Liver (tissue), 8 donors: ENCODE measurements at regions not wholly inside any gene's neighbourhood (a gene's known extent, or its start where the extent isn't known, plus 50 kb on each side); places are given as distances from the start of the nearest gene placed in this dataset.

Source experiments
- DNase-seq: peaks from one replicate; pipeline ENCODE4 v3.0.0-alpha.2; 2017; ENCODE audit warnings: low spot score
- H3K27ac ChIP-seq, 2 donors: one replicate each; pipeline ENCODE4 v1.7.0; 2013; ENCODE audit warnings: inconsistent platforms in 2 of 2, low read length in 2 of 2, control low read depth in 1 of 2, low read depth in 1 of 2, mild to moderate bottlenecking in 1 of 2
- H3K27me3 ChIP-seq, 4 donors: one replicate each; pipeline versions ENCODE4 v1.6.1 to v1.7.0; 2013; ENCODE audit warnings: low read length in 3 of 4, inconsistent platforms in 1 of 4, mild to moderate bottlenecking in 1 of 4, moderate library complexity in 1 of 4; ENCODE audit not compliant: control insufficient read depth in 4 of 4, insufficient read depth in 4 of 4
- H3K36me3 ChIP-seq, 4 donors: one replicate each; pipeline versions ENCODE4 v1.6.1 to v1.7.0; 2013; ENCODE audit warnings: low read length in 3 of 4, mild to moderate bottlenecking in 3 of 4, low read depth in 1 of 4, moderate library complexity in 1 of 4; ENCODE audit not compliant: control insufficient read depth in 4 of 4, insufficient read depth in 3 of 4
- H3K4me1 ChIP-seq, 4 donors: one replicate each; pipeline versions ENCODE4 v1.6.1 to v1.7.0; 2013; ENCODE audit warnings: low read length in 3 of 4, mild to moderate bottlenecking in 3 of 4, moderate library complexity in 1 of 4; ENCODE audit not compliant: control insufficient read depth in 4 of 4, insufficient read depth in 4 of 4
- H3K4me3 ChIP-seq, 3 donors: one replicate each; pipeline versions ENCODE4 v1.6.1 to v1.7.0; 2013; ENCODE audit warnings: low read length in 3 of 3, control low read depth in 1 of 3, low read depth in 1 of 3, mild to moderate bottlenecking in 1 of 3
- H3K9ac ChIP-seq, 2 donors: one replicate each; pipeline ENCODE4 v1.7.0; 2013; ENCODE audit warnings: low read length in 2 of 2, mild to moderate bottlenecking in 2 of 2, moderate library complexity in 2 of 2, control low read depth in 1 of 2, low read depth in 1 of 2
- H3K9me3 ChIP-seq, 4 donors: one replicate each; pipeline versions ENCODE4 v1.6.1 to v1.7.0; 2013; ENCODE audit warnings: low read length in 3 of 4; ENCODE audit not compliant: control insufficient read depth in 4 of 4
- EGR1 ChIP-seq, 2 donors: IDR thresholded peaks; 2 replicates each; pipeline ENCODE4 v1.6.1; 2016 to 2018; ENCODE audit warnings: antibody characterized with exemption in 2 of 2, low read depth in 2 of 2
- FOXA2 ChIP-seq: IDR thresholded peaks from 2 replicates; pipeline ENCODE4 v1.6.1; 2016; ENCODE audit warnings: antibody characterized with exemption
- GABPA ChIP-seq, 2 donors: IDR thresholded peaks in 1 of 2; conservative IDR thresholded peaks in 1 of 2; 2 replicates each; pipeline ENCODE4 v1.6.1; 2016; ENCODE audit warnings: antibody characterized with exemption in 2 of 2, mild to moderate bottlenecking in 1 of 2, moderate library complexity in 1 of 2
- HNF4A ChIP-seq, 2 donors: conservative IDR thresholded peaks; 2 replicates each; pipeline ENCODE4 v1.6.1; 2016; ENCODE audit warnings: antibody characterized with exemption in 2 of 2, mild to moderate bottlenecking in 2 of 2
- HNF4G ChIP-seq: IDR thresholded peaks from 2 replicates; pipeline ENCODE4 v1.6.1; 2016; ENCODE audit warnings: antibody characterized with exemption
- JUND ChIP-seq, 2 donors: IDR thresholded peaks; 2 replicates each; pipeline ENCODE4 v1.6.1; 2016; ENCODE audit warnings: antibody characterized with exemption in 2 of 2
- RAD21 ChIP-seq, 2 donors: IDR thresholded peaks; 2 replicates each; pipeline ENCODE4 v1.6.1; 2016; ENCODE audit warnings: antibody characterized with exemption in 2 of 2, mild to moderate bottlenecking in 2 of 2
- RXRA ChIP-seq, 2 donors: IDR thresholded peaks; 2 replicates each; pipeline ENCODE4 v1.6.1; 2017 to 2018; ENCODE audit warnings: antibody characterized with exemption in 2 of 2, mild to moderate bottlenecking in 1 of 2
- TAF1 ChIP-seq: conservative IDR thresholded peaks from 2 replicates; pipeline ENCODE4 v1.6.1; 2016; ENCODE audit warnings: antibody characterized with exemption, mild to moderate bottlenecking
- WGBS: extraction: QIAGEN DNeasy Blood & Tissue Kit; methylation state at CpG from one replicate; pipeline ENCODE4 v1.1.7; 2013; 5-methylcytosine and 5-hydroxymethylcytosine counted together
- TF ChIP-seq, protein P1 (sequence below): IDR thresholded peaks from 2 replicates; pipeline ENCODE4 v1.6.1; 2016; ENCODE audit warnings: antibody characterized with exemption
- TF ChIP-seq, protein P2 (sequence below): IDR thresholded peaks from 2 replicates; pipeline ENCODE4 v1.6.1; 2016; ENCODE audit warnings: antibody characterized with exemption
- TF ChIP-seq, protein P3 (sequence below): IDR thresholded peaks from 2 replicates; pipeline ENCODE4 v1.6.1; 2016; ENCODE audit warnings: antibody characterized with exemption
- TF ChIP-seq, protein P4 (sequence below): fragments of 150-350 bp; IDR thresholded peaks from 2 replicates; pipeline ENCODE4 v1.5.1; 2017; ENCODE audit warnings: improper control_type of control experiment, low read depth, low read length; ENCODE audit not compliant: missing input control
- TF ChIP-seq, protein P5 (sequence below): IDR thresholded peaks from 2 replicates; pipeline ENCODE4 v1.6.1; 2016; ENCODE audit warnings: antibody characterized with exemption, mild to moderate bottlenecking
- donor health status: healthy.
- donor health status: healthy.
- donor health status: healthy.
- donor health status: healthy.
- donor health status: healthy.

DNA sequence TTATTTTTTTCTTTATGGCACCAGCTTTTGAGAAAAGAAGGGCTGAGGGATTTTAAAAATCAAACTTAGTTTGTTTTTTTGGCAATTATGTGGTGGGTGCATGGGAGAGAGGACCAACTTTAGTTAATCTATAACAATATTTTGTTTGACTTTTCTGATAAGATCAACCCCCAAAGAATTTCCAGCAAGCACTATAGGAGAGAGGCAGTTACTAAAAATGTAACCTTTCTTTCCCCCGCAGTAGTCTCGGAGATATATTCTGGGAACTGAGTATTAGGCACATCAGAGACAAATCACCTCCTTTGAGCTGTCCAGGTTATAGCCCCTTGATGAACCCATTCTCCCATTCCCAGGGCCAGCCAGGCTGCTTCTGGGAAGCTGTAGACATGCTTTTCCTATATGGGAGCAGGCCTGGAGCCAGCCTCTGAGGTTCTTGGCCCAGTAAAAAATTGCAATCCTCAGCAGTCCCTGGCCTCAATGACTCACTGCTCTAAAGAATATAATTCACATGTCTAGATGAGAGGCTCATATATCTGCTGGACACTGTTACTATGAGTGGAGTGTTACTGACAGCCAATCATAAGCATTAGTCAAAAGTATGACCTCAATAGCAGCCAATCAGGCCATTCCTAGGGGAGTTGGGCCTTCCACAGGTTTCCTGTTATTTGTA is 138.3 kb upstream of the AGBL1 start:
- no peak overlapping the region for H3K4me3 ChIP-seq
- WGBS = 50% methylated on average over 2 of the region's 2 CpGs
- TF ChIP-seq GABPA (IDR thresholded peaks at IDR 0.05 in 1 of 2, conservative IDR thresholded peaks at IDR 0.05 in 1 of 2) (no peak), HNF4G (no peak), TAF1 (no peak), RXRA (IDR thresholded peaks at IDR 0.05) (no peak), HNF4A (conservative IDR thresholded peaks at IDR 0.05) (no peak), EGR1 (IDR thresholded peaks at IDR 0.05; ENCODE audit: low read depth in 2 of 2) (no peak), RAD21 (IDR thresholded peaks at IDR 0.05) (no peak), FOXA2 (no peak)
- TF ChIP-seq, protein P1, sequence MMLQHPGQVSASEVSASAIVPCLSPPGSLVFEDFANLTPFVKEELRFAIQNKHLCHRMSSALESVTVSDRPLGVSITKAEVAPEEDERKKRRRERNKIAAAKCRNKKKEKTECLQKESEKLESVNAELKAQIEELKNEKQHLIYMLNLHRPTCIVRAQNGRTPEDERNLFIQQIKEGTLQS = no peak
- TF ChIP-seq, protein P2, sequence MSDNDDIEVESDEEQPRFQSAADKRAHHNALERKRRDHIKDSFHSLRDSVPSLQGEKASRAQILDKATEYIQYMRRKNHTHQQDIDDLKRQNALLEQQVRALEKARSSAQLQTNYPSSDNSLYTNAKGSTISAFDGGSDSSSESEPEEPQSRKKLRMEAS = no peak
- TF ChIP-seq, protein P3, sequence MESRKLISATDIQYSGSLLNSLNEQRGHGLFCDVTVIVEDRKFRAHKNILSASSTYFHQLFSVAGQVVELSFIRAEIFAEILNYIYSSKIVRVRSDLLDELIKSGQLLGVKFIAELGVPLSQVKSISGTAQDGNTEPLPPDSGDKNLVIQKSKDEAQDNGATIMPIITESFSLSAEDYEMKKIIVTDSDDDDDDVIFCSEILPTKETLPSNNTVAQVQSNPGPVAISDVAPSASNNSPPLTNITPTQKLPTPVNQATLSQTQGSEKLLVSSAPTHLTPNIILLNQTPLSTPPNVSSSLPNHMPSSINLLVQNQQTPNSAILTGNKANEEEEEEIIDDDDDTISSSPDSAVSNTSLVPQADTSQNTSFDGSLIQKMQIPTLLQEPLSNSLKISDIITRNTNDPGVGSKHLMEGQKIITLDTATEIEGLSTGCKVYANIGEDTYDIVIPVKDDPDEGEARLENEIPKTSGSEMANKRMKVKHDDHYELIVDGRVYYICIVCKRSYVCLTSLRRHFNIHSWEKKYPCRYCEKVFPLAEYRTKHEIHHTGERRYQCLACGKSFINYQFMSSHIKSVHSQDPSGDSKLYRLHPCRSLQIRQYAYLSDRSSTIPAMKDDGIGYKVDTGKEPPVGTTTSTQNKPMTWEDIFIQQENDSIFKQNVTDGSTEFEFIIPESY = no peak
- TF ChIP-seq, protein P4, sequence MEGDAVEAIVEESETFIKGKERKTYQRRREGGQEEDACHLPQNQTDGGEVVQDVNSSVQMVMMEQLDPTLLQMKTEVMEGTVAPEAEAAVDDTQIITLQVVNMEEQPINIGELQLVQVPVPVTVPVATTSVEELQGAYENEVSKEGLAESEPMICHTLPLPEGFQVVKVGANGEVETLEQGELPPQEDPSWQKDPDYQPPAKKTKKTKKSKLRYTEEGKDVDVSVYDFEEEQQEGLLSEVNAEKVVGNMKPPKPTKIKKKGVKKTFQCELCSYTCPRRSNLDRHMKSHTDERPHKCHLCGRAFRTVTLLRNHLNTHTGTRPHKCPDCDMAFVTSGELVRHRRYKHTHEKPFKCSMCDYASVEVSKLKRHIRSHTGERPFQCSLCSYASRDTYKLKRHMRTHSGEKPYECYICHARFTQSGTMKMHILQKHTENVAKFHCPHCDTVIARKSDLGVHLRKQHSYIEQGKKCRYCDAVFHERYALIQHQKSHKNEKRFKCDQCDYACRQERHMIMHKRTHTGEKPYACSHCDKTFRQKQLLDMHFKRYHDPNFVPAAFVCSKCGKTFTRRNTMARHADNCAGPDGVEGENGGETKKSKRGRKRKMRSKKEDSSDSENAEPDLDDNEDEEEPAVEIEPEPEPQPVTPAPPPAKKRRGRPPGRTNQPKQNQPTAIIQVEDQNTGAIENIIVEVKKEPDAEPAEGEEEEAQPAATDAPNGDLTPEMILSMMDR = no peak

DNA sequence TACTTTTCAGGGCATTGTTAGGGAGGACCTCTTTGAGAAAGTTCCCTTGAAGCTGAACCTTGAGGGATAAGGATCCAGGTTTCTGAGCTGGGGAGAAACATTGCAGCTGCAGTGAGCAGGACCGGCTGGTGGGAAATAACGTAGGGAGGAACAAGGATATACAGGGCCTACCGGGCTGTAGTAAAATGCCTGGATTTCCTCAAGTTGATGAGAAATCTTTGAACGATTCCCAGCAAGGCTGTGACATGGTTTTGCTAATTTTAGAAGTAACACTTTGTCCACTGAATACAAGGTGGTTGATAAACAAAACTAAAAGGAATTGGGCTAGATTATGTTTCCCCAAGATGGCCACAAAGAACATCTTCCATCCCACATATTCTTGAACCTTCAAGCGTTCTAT is 137.0 kb upstream of the AGBL1 start:
- no peak overlapping the region for H3K27ac ChIP-seq
- no peaks in the 10 kb centered on the region for H3K36me3 ChIP-seq
- H3K9ac ChIP-seq = no peak overlapping the region
- no peak overlapping the region for H3K4me3 ChIP-seq
- TF ChIP-seq, protein P5, sequence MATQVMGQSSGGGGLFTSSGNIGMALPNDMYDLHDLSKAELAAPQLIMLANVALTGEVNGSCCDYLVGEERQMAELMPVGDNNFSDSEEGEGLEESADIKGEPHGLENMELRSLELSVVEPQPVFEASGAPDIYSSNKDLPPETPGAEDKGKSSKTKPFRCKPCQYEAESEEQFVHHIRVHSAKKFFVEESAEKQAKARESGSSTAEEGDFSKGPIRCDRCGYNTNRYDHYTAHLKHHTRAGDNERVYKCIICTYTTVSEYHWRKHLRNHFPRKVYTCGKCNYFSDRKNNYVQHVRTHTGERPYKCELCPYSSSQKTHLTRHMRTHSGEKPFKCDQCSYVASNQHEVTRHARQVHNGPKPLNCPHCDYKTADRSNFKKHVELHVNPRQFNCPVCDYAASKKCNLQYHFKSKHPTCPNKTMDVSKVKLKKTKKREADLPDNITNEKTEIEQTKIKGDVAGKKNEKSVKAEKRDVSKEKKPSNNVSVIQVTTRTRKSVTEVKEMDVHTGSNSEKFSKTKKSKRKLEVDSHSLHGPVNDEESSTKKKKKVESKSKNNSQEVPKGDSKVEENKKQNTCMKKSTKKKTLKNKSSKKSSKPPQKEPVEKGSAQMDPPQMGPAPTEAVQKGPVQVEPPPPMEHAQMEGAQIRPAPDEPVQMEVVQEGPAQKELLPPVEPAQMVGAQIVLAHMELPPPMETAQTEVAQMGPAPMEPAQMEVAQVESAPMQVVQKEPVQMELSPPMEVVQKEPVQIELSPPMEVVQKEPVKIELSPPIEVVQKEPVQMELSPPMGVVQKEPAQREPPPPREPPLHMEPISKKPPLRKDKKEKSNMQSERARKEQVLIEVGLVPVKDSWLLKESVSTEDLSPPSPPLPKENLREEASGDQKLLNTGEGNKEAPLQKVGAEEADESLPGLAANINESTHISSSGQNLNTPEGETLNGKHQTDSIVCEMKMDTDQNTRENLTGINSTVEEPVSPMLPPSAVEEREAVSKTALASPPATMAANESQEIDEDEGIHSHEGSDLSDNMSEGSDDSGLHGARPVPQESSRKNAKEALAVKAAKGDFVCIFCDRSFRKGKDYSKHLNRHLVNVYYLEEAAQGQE = no peak
- TF ChIP-seq TAF1 = no peak
- no peak for TF ChIP-seq JUND (IDR thresholded peaks at IDR 0.05)
- no peaks in the 10 kb centered on the region for H3K27me3 ChIP-seq
- H3K9me3 ChIP-seq = no peaks in the 10 kb centered on the region
- 91% methylated on average over 5 of the region's 5 CpGs for WGBS
- peaks cover 0 to 4% (median 0%) of the 10 kb centered on the region in 4 donors for H3K4me1 ChIP-seq
- DNase-seq = no peak

More for the DNA sequence above, 138.3 kb upstream of the AGBL1 start:
- no peak overlapping the region for H3K9ac ChIP-seq
- H3K36me3 ChIP-seq = no peaks in the 10 kb centered on the region
- DNase-seq = no peak
- H3K27me3 ChIP-seq = no peaks in the 10 kb centered on the region
- peaks cover 0 to 4% (median 0%) of the 10 kb centered on the region in 4 donors for H3K4me1 ChIP-seq
- H3K27ac ChIP-seq = no peak overlapping the region
- H3K9me3 ChIP-seq = no peaks in the 10 kb centered on the region
